PC-3 (cell line): ENCODE measurements at regions not wholly inside any gene's neighbourhood (a gene's known extent, or its start where the extent isn't known, plus 50 kb on each side); places are given as distances from the start of the nearest gene placed in this dataset.
A peak's percentile ranks its signal among the peaks of the same experiment; 100 is the strongest.

ENCODE experiments used
- ATAC-seq: fragments of 200-7000 bp; cut with Tn5 transposase; 2 replicates; pipeline ENCODE4 v1.9.1; 2020; ENCODE audit warnings: mild to moderate bottlenecking, moderate library complexity
- BruUV-seq: library from RNA; stranded (reverse); fragments of 400-500 nt; replicated peaks from 2 replicates; lab custom pipeline; 2021; lab: Mats Ljungman, UMichigan
- CTCF ChIA-PET: fragments of 300-600 bp; sonication (Branson Sonifier 250); formaldehyde crosslinking; loops from one replicate; lab custom pipeline; 2022; ENCODE audit warnings: antibody characterized with exemption; lab: Charles Lee
- POLR2A ChIA-PET: fragments of 300-600 bp; sonication (Branson Sonifier 250); formaldehyde crosslinking; loops from one replicate; lab custom pipeline; 2022; ENCODE audit warnings: antibody characterized with exemption; ENCODE audit not compliant: unreplicated experiment; lab: Charles Lee
- DNase-seq: peaks from one replicate; pipeline ENCODE4 v3.0.0-alpha.2; 2015
- H2AFZ ChIP-seq: fragments of 300-600 bp; sonication (generic); 2 replicates; pipeline ENCODE4 v1.6.0; 2016; ENCODE audit warnings: antibody characterized with exemption, low read length
- H3F3A ChIP-seq: fragments of 300-600 bp; sonication (generic); one replicate; pipeline ENCODE4 v1.6.0; 2017; ENCODE audit warnings: antibody characterized with exemption, low read length, control low read depth, mild to moderate bottlenecking; ENCODE audit not compliant: unreplicated experiment
- H3K27ac ChIP-seq: fragments of 300-600 bp; sonication (generic); 2 replicates; pipeline ENCODE4 v1.5.1; 2016; ENCODE audit warnings: mild to moderate bottlenecking, low read length
- H3K27me3 ChIP-seq: fragments of 300-600 bp; sonication (generic); 2 replicates; pipeline ENCODE4 v1.6.1; 2016; ENCODE audit warnings: low read length, mixed read lengths
- H3K36me3 ChIP-seq: fragments of 300-600 bp; sonication (generic); 2 replicates; pipeline ENCODE4 v1.6.1; 2016; ENCODE audit warnings: low read depth, mixed run types, low read length, mixed read lengths
- H3K4me1 ChIP-seq: fragments of 300-600 bp; sonication (generic); 2 replicates; pipeline ENCODE4 v1.5.1; 2016; ENCODE audit warnings: low read length; ENCODE audit not compliant: insufficient read depth
- H3K4me2 ChIP-seq: fragments of 300-600 bp; sonication (generic); 2 replicates; pipeline ENCODE4 v1.6.0; 2016; ENCODE audit warnings: low read length
- H3K4me3 ChIP-seq: fragments of 300-600 bp; sonication (generic); 2 replicates; pipeline ENCODE4 v1.5.1; 2016; ENCODE audit warnings: mild to moderate bottlenecking, low read length, mixed read lengths
- H3K79me2 ChIP-seq: fragments of 300-600 bp; sonication (generic); 2 replicates; pipeline ENCODE4 v1.6.1; 2017; ENCODE audit warnings: low read length, mixed read lengths
- H3K9ac ChIP-seq: fragments of 300-600 bp; sonication (generic); 2 replicates; pipeline ENCODE4 v1.6.0; 2016; ENCODE audit warnings: mild to moderate bottlenecking, low read length
- H3K9me2 ChIP-seq: fragments of 300-600 bp; sonication (generic); replicated peaks from 2 replicates; pipeline ENCODE4 v1.6.1; 2016; ENCODE audit warnings: mixed run types, low read length, mixed read lengths
- H3K9me3 ChIP-seq: fragments of 300-600 bp; sonication (generic); 2 replicates; pipeline ENCODE4 v1.6.1; 2016; ENCODE audit warnings: low read length, mixed read lengths
- H4K20me1 ChIP-seq: fragments of 300-600 bp; sonication (generic); 2 replicates; pipeline ENCODE4 v1.6.1; 2016; ENCODE audit warnings: low read length, mixed read lengths
- EZH2 ChIP-seq: fragments of 300-600 bp; sonication (generic); IDR thresholded peaks from one replicate; pipeline ENCODE4 v1.6.1; 2017; ENCODE audit warnings: antibody characterized with exemption, mild to moderate bottlenecking, low read length; ENCODE audit not compliant: unreplicated experiment
- EZH2phosphoT487 ChIP-seq: fragments of 300-600 bp; sonication (generic); IDR thresholded peaks from 2 replicates; pipeline ENCODE4 v1.6.1; 2018; ENCODE audit warnings: mild to moderate bottlenecking, antibody characterized with exemption, low read length, borderline replicate concordance
- intact Hi-C: fragments of 100-400 bp; cut with micrococcal nuclease; formaldehyde crosslinking; loops from 2 replicates; pipeline ENCODE4 v1.9.0; 2023
- TF ChIP-seq, protein P1 (sequence below): fragments of 300-600 bp; sonication (generic); conservative IDR thresholded peaks from 2 replicates; pipeline ENCODE4 v1.5.1; 2017; ENCODE audit warnings: antibody characterized with exemption, low read depth, mild to moderate bottlenecking, low read length

DNA sequence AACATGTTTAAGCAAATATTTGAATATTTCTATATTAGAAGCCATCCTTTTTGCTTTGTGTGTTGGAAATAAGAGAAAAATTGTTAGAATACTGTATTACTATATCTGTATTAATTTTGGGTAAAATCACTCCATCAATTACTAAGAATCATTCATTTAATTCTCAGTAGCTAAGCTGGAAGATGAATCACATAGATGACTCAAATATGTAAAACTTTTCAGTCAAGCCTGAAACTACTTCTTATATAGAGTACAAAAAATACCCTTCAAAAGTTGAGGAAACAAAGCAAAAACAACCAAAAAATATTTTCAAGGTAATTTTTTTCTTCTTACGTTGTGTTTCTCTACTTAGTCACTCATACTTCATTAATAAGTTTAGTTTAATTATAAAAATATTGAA is 205.7 kb upstream of the ROBO1 start:
- no peak overlapping the region for H3K4me3 ChIP-seq
- H3K4me1 ChIP-seq = peaks cover 37% of the 10 kb centered on the region
- peak overlapping the region; percentile 74 for H3K27ac ChIP-seq
- peak overlapping the region; percentile 58 for H3K4me2 ChIP-seq
- H3K27me3 ChIP-seq = no peaks in the 10 kb centered on the region
- POLR2A ChIA-PET = no interaction called here
- peaks cover 7% of the 10 kb centered on the region for H3F3A ChIP-seq
- no peaks in the 10 kb centered on the region for H3K79me2 ChIP-seq
- H3K9me2 ChIP-seq = no peaks in the 10 kb centered on the region
- peak; percentile 54 for DNase-seq
- CTCF ChIA-PET = no interaction called here
- ATAC-seq = peak; percentile 45; the same call in 1 of the 2 replicates
- H4K20me1 ChIP-seq = no peaks in the 10 kb centered on the region
- BruUV-seq = no TSS peak
- intact Hi-C loops = loop anchor here (10.0 kb wide), 1 partner anchor 439 kb away; no protein-coding TSS in a partner anchor
- no peak overlapping the region for H2AFZ ChIP-seq
- peak overlapping the region; percentile 9; the same call in 1 of the 2 replicates for H3K9ac ChIP-seq
- H3K9me3 ChIP-seq = no peaks in the 10 kb centered on the region
- no peaks in the 10 kb centered on the region for H3K36me3 ChIP-seq
- TF ChIP-seq EZH2 = no peak
- TF ChIP-seq, protein P1, sequence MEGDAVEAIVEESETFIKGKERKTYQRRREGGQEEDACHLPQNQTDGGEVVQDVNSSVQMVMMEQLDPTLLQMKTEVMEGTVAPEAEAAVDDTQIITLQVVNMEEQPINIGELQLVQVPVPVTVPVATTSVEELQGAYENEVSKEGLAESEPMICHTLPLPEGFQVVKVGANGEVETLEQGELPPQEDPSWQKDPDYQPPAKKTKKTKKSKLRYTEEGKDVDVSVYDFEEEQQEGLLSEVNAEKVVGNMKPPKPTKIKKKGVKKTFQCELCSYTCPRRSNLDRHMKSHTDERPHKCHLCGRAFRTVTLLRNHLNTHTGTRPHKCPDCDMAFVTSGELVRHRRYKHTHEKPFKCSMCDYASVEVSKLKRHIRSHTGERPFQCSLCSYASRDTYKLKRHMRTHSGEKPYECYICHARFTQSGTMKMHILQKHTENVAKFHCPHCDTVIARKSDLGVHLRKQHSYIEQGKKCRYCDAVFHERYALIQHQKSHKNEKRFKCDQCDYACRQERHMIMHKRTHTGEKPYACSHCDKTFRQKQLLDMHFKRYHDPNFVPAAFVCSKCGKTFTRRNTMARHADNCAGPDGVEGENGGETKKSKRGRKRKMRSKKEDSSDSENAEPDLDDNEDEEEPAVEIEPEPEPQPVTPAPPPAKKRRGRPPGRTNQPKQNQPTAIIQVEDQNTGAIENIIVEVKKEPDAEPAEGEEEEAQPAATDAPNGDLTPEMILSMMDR = no peak
- no peak for TF ChIP-seq EZH2phosphoT487

DNA sequence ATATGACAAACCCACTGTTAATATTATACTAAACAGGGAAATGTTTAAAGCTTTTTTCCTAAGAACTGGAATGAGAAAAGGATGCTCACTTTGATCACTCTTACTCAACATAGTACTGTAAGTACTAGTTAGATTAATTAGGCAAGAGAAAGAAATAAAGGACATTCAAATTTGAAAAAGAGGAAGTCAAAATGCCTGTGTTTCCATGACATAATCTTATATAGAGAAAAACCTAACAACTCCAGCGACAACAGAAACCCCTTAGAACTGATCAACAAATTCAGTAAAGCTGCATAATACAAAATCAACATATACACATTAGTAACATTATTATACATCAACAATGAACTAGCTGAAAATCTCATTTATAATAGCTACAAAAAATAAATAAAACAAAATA is 200.6 kb upstream of the ROBO1 start:
- Histone ChIP-seq H3K4me2 (no peak overlapping the region), H3K36me3 (no peaks in the 10 kb centered on the region), H3K27ac (no peak overlapping the region), H4K20me1 (no peaks in the 10 kb centered on the region), H3K9me3 (peaks cover 1% of the 10 kb centered on the region; the same call in 1 of the 2 replicates), H2AFZ (no peak overlapping the region), H3K4me3 (no peak overlapping the region), H3K79me2 (no peaks in the 10 kb centered on the region), H3F3A (peaks cover 7% of the 10 kb centered on the region), H3K9ac (no peak overlapping the region), H3K27me3 (no peaks in the 10 kb centered on the region), H3K9me2 (no peaks in the 10 kb centered on the region), H3K4me1 (peaks cover 10% of the 10 kb centered on the region)
- DNase-seq (no peak), ATAC-seq (no peak)
- TF ChIP-seq EZH2phosphoT487 (no peak), EZH2 (no peak)
- TF ChIP-seq, protein P1 = no peak
- no TSS peak for BruUV-seq
- intact Hi-C loops = no loop called here
- ChIA-PET CTCF (interaction anchor here (0.7 kb wide), 1 partner anchor 22 kb away, joined by 3 read pairs; no protein-coding TSS in a partner anchor), POLR2A (no interaction called here)

DNA sequence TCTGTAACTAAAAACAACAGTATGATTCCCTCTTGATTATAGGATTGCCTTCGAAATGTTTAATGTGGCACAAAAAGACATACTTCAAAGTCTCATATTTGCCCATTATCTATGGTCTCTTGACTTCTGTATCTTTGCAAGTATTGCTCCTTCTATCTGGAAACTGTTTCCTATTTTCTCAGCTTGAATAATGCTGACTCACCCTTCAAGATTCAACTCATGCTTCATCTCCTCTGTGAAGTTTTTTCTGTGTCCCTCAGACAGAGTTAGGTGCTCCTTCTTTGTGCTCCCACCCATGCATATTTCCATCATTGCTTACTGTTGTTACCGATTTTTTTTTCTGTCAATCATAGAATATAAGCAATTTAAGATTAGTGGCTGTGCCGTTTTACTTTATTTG is 192.8 kb upstream of the ROBO1 start:
- POLR2A ChIA-PET = interaction anchor here (0.6 kb wide), 1 partner anchor 189 kb away, joined by 4 read pairs; no protein-coding TSS in a partner anchor

More for the DNA sequence above, 192.8 kb upstream of the ROBO1 start:
- Histone ChIP-seq H3K9me3 (peaks cover 6% of the 10 kb centered on the region; the same call in 1 of the 2 replicates), H2AFZ (peak overlapping the region; percentile 53), H3K4me3 (no peak overlapping the region), H3K79me2 (no peaks in the 10 kb centered on the region), H3K36me3 (no peaks in the 10 kb centered on the region), H3K9ac (no peak overlapping the region), H3F3A (no peaks in the 10 kb centered on the region), H3K4me1 (peaks cover 10% of the 10 kb centered on the region), H3K27me3 (no peaks in the 10 kb centered on the region), H3K27ac (peak overlapping the region; percentile 1), H3K4me2 (no peak overlapping the region), H4K20me1 (no peaks in the 10 kb centered on the region), H3K9me2 (no peaks in the 10 kb centered on the region)
- intact Hi-C loops = no loop called here
- CTCF ChIA-PET = no interaction called here
- peak; percentile 58 for ATAC-seq
- no TSS peak for BruUV-seq
- no peak for TF ChIP-seq EZH2phosphoT487
- no peak for TF ChIP-seq EZH2
- TF ChIP-seq, protein P1 = no peak
- peak; percentile 42 for DNase-seq
